DOHH2 (cell line): ENCODE measurements at regions not wholly inside any gene's neighbourhood (a gene's known extent, or its start where the extent isn't known, plus 50 kb on each side); places are given as distances from the start of the nearest gene placed in this dataset.

Experiments used
- EZH2phosphoT487 ChIP-seq: fragments of 200-600 bp; sonication (generic); IDR thresholded peaks from 2 replicates; pipeline ENCODE4 v1.6.1; 2017; ENCODE audit warnings: borderline replicate concordance, mild to moderate bottlenecking, antibody characterized with exemption, low read length, moderate library complexity, mixed read lengths
- TF ChIP-seq, protein P1 (sequence below): fragments of 200-600 bp; sonication (generic); IDR thresholded peaks from one replicate; pipeline ENCODE4 v1.5.1; 2014; ENCODE audit warnings: antibody characterized with exemption, mild to moderate bottlenecking, low read depth, low read length; ENCODE audit not compliant: poor library complexity, severe bottlenecking

- TF ChIP-seq, protein P1, sequence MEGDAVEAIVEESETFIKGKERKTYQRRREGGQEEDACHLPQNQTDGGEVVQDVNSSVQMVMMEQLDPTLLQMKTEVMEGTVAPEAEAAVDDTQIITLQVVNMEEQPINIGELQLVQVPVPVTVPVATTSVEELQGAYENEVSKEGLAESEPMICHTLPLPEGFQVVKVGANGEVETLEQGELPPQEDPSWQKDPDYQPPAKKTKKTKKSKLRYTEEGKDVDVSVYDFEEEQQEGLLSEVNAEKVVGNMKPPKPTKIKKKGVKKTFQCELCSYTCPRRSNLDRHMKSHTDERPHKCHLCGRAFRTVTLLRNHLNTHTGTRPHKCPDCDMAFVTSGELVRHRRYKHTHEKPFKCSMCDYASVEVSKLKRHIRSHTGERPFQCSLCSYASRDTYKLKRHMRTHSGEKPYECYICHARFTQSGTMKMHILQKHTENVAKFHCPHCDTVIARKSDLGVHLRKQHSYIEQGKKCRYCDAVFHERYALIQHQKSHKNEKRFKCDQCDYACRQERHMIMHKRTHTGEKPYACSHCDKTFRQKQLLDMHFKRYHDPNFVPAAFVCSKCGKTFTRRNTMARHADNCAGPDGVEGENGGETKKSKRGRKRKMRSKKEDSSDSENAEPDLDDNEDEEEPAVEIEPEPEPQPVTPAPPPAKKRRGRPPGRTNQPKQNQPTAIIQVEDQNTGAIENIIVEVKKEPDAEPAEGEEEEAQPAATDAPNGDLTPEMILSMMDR = no peak
- no peak for TF ChIP-seq EZH2phosphoT487
Measured at GRCh38 chr15:62644216-62644888, 398.2 kb upstream of the TPM1 start.
